ENCODE measurements at regions not wholly inside any gene's neighbourhood (a gene's known extent, or its start where the extent isn't known, plus 50 kb on each side); places are given as distances from the start of the nearest gene placed in this dataset.
"Not testable (repeated sequence)": the region's sequence is repeated elsewhere in the genome, so short reads cannot be mapped to it uniquely, and the experiment has no call there.

GRCh38 chr12:85422762-85423161, 142.7 kb downstream of the ALX1 start:
- ChIA-PET CTCF (no interaction called here), POLR2A (no interaction called here)
- TF ChIP-seq FOXM1 (IDR thresholded peaks at IDR 0.05; ENCODE audit: borderline replicate concordance): no peak
- no peak for TF ChIP-seq FOXA1 (IDR thresholded peaks at IDR 0.05)
- TF ChIP-seq SP1 (IDR thresholded peaks at IDR 0.05): no peak
- TF ChIP-seq TARDBP (IDR thresholded peaks at IDR 0.05): no peak
- TF ChIP-seq L3MBTL2 (conservative IDR thresholded peaks at IDR 0.05): no peak
- TF ChIP-seq ZNF384 (IDR thresholded peaks at IDR 0.05): no peak
- TF ChIP-seq SUZ12 (IDR thresholded peaks at IDR 0.05): no peak
- TF ChIP-seq CTBP1 (IDR thresholded peaks at IDR 0.05; ENCODE audit: borderline replicate concordance): no peak
- TF ChIP-seq NFRKB (IDR thresholded peaks at IDR 0.05): no peak
- no peak for TF ChIP-seq HDGF (IDR thresholded peaks at IDR 0.05; ENCODE audit: borderline replicate concordance)
- no peak for TF ChIP-seq ARNT (IDR thresholded peaks at IDR 0.05)
- TF ChIP-seq PKNOX1 (IDR thresholded peaks at IDR 0.05): no peak
- no peak for TF ChIP-seq BHLHE40 (IDR thresholded peaks at IDR 0.05; ENCODE audit: borderline replicate concordance)
- TF ChIP-seq FOXK2 (IDR thresholded peaks at IDR 0.05): no peak
- TF ChIP-seq LEF1 (IDR thresholded peaks at IDR 0.05; ENCODE audit: borderline replicate concordance): no peak
- no peak for DNase-seq (ENCODE audit: extremely low spot score)

- TF ChIP-seq SUZ12 (IDR thresholded peaks at IDR 0.05): no peak
- TF ChIP-seq HDGF (IDR thresholded peaks at IDR 0.05; ENCODE audit: borderline replicate concordance): no peak
- TF ChIP-seq L3MBTL2 (conservative IDR thresholded peaks at IDR 0.05): no peak
- TF ChIP-seq FOXM1 (IDR thresholded peaks at IDR 0.05; ENCODE audit: borderline replicate concordance): no peak
- TF ChIP-seq TARDBP (IDR thresholded peaks at IDR 0.05): no peak
- no peak for TF ChIP-seq BHLHE40 (IDR thresholded peaks at IDR 0.05; ENCODE audit: borderline replicate concordance)
- no peak for TF ChIP-seq FOXA1 (IDR thresholded peaks at IDR 0.05)
- TF ChIP-seq LEF1 (IDR thresholded peaks at IDR 0.05; ENCODE audit: borderline replicate concordance): no peak
- no peak for TF ChIP-seq NFRKB (IDR thresholded peaks at IDR 0.05)
- TF ChIP-seq CTBP1 (IDR thresholded peaks at IDR 0.05; ENCODE audit: borderline replicate concordance): no peak
- no peak for TF ChIP-seq FOXK2 (IDR thresholded peaks at IDR 0.05)
- no peak for TF ChIP-seq ARNT (IDR thresholded peaks at IDR 0.05)
- TF ChIP-seq ZNF384 (IDR thresholded peaks at IDR 0.05): no peak
- CTCF ChIA-PET: interaction anchor here (0.7 to 1.3 kb wide), 3 partner anchors 18 to 140 kb away, joined by 3 to 5 read pairs (median 3); no protein-coding TSS in a partner anchor
- POLR2A ChIA-PET: no interaction called here
- DNase-seq (ENCODE audit: extremely low spot score): no peak
These were observed 143.9 kb downstream of the ALX1 start for GRCh38 chr12:85423947-85424346.

GRCh38 chr12:85424581-85425348, 144.7 kb downstream of the ALX1 start:
- POLR2A ChIA-PET: no interaction called here
- peak; percentile 21 for DNase-seq (ENCODE audit: extremely low spot score)
- CTCF ChIA-PET: interaction anchor here (0.6 to 1.3 kb wide), 16 partner anchors 8 to 268 kb away, joined by 3 to 7 read pairs (median 3); partner anchors contain the start of gene ALX1
- no peak for TF ChIP-seq SP1 (IDR thresholded peaks at IDR 0.05)
- TF ChIP-seq ARNT (IDR thresholded peaks at IDR 0.05): no peak
- TF ChIP-seq FOXK2 (IDR thresholded peaks at IDR 0.05): no peak
- TF ChIP-seq PKNOX1 (IDR thresholded peaks at IDR 0.05): no peak
- TF ChIP-seq FOXA1 (IDR thresholded peaks at IDR 0.05): no peak
- no peak for TF ChIP-seq FOXM1 (IDR thresholded peaks at IDR 0.05; ENCODE audit: borderline replicate concordance)
- TF ChIP-seq ELF4 (IDR thresholded peaks at IDR 0.05): no peak
- no peak for TF ChIP-seq L3MBTL2 (conservative IDR thresholded peaks at IDR 0.05)
- TF ChIP-seq LEF1 (IDR thresholded peaks at IDR 0.05; ENCODE audit: borderline replicate concordance): no peak
- TF ChIP-seq HDGF (IDR thresholded peaks at IDR 0.05; ENCODE audit: borderline replicate concordance): no peak
- no peak for TF ChIP-seq SUZ12 (IDR thresholded peaks at IDR 0.05)
- no peak for TF ChIP-seq TARDBP (IDR thresholded peaks at IDR 0.05)
- TF ChIP-seq NFRKB (IDR thresholded peaks at IDR 0.05): no peak
- TF ChIP-seq ZNF384 (IDR thresholded peaks at IDR 0.05): no peak
- TF ChIP-seq BHLHE40 (IDR thresholded peaks at IDR 0.05; ENCODE audit: borderline replicate concordance): no peak
- TF ChIP-seq CTBP1 (IDR thresholded peaks at IDR 0.05; ENCODE audit: borderline replicate concordance): no peak

GRCh38 chr12:85425349-85425612, 145.3 kb downstream of the ALX1 start:
- TF ChIP-seq BHLHE40 (IDR thresholded peaks at IDR 0.05; ENCODE audit: borderline replicate concordance) (no peak), CTBP1 (IDR thresholded peaks at IDR 0.05; ENCODE audit: borderline replicate concordance) (no peak), ZNF384 (IDR thresholded peaks at IDR 0.05) (peak; percentile 85), ELF4 (IDR thresholded peaks at IDR 0.05) (no peak), L3MBTL2 (conservative IDR thresholded peaks at IDR 0.05) (no peak), FOXA1 (IDR thresholded peaks at IDR 0.05) (no peak)
- POLR2A ChIA-PET: no interaction called here

GRCh38 chr12:85425926-85426325, 145.9 kb downstream of the ALX1 start:
- POLR2A ChIA-PET: no interaction called here
- CTCF ChIA-PET: interaction anchor here (0.6 to 1.1 kb wide), 6 partner anchors 10 to 269 kb away, joined by 3 to 4 read pairs (median 4); no protein-coding TSS in a partner anchor
- TF ChIP-seq TARDBP (IDR thresholded peaks at IDR 0.05) (no peak), ELF4 (IDR thresholded peaks at IDR 0.05) (no peak), SP1 (IDR thresholded peaks at IDR 0.05) (no peak), BHLHE40 (IDR thresholded peaks at IDR 0.05; ENCODE audit: borderline replicate concordance) (no peak), ARNT (IDR thresholded peaks at IDR 0.05) (no peak), SUZ12 (IDR thresholded peaks at IDR 0.05) (no peak), L3MBTL2 (conservative IDR thresholded peaks at IDR 0.05) (no peak)
- no peak for DNase-seq (ENCODE audit: extremely low spot score)

More at GRCh38 chr12:85425349-85425612, 145.3 kb downstream of the ALX1 start:
- CTCF ChIA-PET: interaction anchor here (0.6 to 1.1 kb wide), 14 partner anchors 9 to 268 kb away, joined by 3 to 7 read pairs (median 3); partner anchors contain the start of gene ALX1
- no peak for DNase-seq (ENCODE audit: extremely low spot score)

- POLR2A ChIA-PET; CTCF ChIA-PET; DNase-seq (ENCODE audit: extremely low spot score): not testable (repeated sequence)
These were observed 153.1 kb downstream of the ALX1 start for GRCh38 chr12:85433148-85433547.

GRCh38 chr12:85440271-85440670, 160.3 kb downstream of the ALX1 start:
- CTCF ChIA-PET: no interaction called here
- POLR2A ChIA-PET: no interaction called here
- TF ChIP-seq FOXK2 (IDR thresholded peaks at IDR 0.05) (no peak), CTBP1 (IDR thresholded peaks at IDR 0.05; ENCODE audit: borderline replicate concordance) (no peak), PKNOX1 (IDR thresholded peaks at IDR 0.05) (no peak)
- no peak for DNase-seq (ENCODE audit: extremely low spot score)
